ENCODE measurements at regions not wholly inside any gene's neighbourhood (a gene's known extent, or its start where the extent isn't known, plus 50 kb on each side); places are given as distances from the start of the nearest gene placed in this dataset.

DNA sequence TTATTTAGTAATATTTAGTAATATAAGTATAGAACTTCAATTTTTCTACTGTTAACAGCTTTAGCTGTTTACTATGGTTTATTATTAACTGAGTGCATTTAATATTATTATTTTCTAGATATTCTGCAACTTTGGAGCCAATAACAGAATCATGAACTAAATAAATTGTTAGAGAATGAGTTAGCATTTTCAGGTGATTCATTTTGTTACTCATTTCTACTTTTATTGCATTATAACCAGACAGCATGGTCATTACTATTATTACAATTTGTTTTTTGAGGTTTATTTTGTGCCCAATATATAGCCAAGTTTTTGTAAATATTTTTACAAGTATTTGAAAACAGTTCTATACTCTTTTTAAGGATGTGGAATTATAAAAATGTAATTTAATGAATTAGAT, 279.6 kb downstream of the SQOR start:
- DNase-seq = no peak
- H3K36me3 Mint-ChIP-seq (ENCODE audit: low read depth) = no peaks in the 10 kb centered on the region
- no peak for ATAC-seq
- H3K27me3 Mint-ChIP-seq = peaks cover 5% of the 10 kb centered on the region
- H3K27ac Mint-ChIP-seq = no peak overlapping the region
- peaks cover 5% of the 10 kb centered on the region for H3K9me3 Mint-ChIP-seq
- H3K4me3 Mint-ChIP-seq = no peak overlapping the region
- no peaks in the 10 kb centered on the region for H3K4me1 Mint-ChIP-seq

DNA sequence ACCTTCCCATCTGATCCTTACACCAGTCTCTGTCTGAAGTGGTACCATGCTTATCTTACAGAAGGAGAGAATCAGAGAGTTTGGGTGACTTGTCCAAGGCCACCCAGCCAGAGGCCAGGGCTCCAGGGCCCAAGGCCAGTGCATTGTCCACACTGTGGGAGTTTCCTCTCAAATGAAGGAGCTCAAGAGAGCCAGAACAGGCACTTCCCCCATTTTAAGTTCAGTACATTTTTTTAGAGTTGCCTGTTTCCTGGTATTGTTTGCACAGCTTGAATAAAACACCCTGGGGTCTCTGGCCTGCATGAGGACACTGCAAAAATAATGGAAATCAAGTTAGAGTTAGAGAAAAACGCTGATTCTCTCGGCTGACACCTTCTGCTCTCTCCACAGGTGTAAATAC, 284.0 kb downstream of the SQOR start:
- Mint-ChIP-seq H3K4me3 (no peak overlapping the region), H3K27me3 (peaks cover 6% of the 10 kb centered on the region), H3K4me1 (no peaks in the 10 kb centered on the region), H3K27ac (no peak overlapping the region), H3K36me3 (ENCODE audit: low read depth) (no peaks in the 10 kb centered on the region), H3K9me3 (no peaks in the 10 kb centered on the region)
- ATAC-seq = no peak
- no peak for DNase-seq

DNA sequence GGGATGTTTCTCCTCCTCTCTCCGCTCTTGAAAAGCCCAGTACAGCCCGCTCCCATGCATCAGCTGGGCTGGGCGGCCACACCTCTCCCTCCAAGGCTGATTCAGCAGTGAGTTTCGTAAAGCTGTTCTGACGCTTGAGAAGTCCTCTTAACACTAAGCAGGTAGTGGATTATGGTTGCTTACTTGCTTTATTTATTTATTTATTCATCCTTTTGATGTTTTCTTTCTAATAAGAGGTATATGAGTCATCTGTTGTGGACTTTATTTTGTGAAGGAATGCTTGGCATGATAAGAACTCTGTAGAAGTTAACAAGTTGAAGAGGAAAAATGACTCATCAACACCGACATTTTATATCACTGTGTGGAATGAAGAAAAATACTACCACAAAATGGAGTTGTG, 285.0 kb downstream of the SQOR start:
- no peaks in the 10 kb centered on the region for H3K9me3 Mint-ChIP-seq
- no peak overlapping the region for H3K27ac Mint-ChIP-seq
- no peaks in the 10 kb centered on the region for H3K36me3 Mint-ChIP-seq (ENCODE audit: low read depth)
- ATAC-seq (no peak), DNase-seq (no peak)
- peaks cover 6% of the 10 kb centered on the region for H3K27me3 Mint-ChIP-seq
- H3K4me1 Mint-ChIP-seq = no peaks in the 10 kb centered on the region
- H3K4me3 Mint-ChIP-seq = no peak overlapping the region

DNA sequence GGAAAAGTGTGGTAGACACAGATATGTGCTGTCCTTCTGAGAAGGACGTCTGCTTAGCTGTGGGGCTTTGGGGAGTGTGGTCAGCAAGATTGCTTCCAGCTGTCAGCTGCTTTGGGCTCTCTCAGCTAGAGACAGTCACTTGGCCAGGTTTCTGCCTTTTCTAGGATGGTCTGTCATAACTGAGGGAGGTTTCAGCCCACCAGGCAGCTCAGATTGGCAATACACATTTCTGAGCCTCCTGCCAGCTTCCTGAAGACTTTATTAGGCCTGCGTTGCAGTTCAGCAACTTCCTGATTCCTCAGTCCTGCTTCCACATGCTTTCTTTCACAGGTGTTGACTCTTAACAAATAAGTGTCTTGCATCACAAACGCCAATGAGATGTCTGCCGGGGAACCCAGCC, 286.5 kb downstream of the SQOR start:
- no peak overlapping the region for H3K27ac Mint-ChIP-seq
- H3K9me3 Mint-ChIP-seq = no peaks in the 10 kb centered on the region
- H3K36me3 Mint-ChIP-seq (ENCODE audit: low read depth) = no peaks in the 10 kb centered on the region
- H3K4me3 Mint-ChIP-seq = no peak overlapping the region
- ATAC-seq (no peak), DNase-seq (no peak)
- H3K27me3 Mint-ChIP-seq = peaks cover 5% of the 10 kb centered on the region
- H3K4me1 Mint-ChIP-seq = no peaks in the 10 kb centered on the region

DNA sequence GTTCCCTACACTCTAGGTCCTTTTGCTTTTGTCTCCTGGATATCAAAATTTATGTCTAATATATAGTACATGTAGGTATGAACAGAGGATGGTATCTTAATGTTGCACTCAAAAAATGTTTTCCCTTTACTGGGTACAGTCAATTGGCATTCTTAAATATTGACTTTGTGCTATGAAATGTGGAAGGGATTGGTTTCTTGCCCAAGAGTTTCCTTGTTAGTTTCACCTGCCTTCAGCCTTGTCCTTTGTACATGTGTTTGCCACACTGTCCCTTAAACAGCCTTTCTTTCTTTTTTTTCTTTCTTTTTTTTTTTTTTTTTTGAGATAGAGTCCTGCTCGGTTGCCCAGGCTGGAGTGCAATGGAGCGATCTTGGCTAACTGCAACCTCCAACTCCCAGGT, 287.1 kb downstream of the SQOR start:
- DNase-seq = no peak
- H3K4me1 Mint-ChIP-seq = no peaks in the 10 kb centered on the region
- no peak overlapping the region for H3K27ac Mint-ChIP-seq
- H3K36me3 Mint-ChIP-seq (ENCODE audit: low read depth) = no peaks in the 10 kb centered on the region
- H3K4me3 Mint-ChIP-seq = no peak overlapping the region
- ATAC-seq = no peak
- H3K9me3 Mint-ChIP-seq = no peaks in the 10 kb centered on the region
- H3K27me3 Mint-ChIP-seq = peaks cover 2% of the 10 kb centered on the region

DNA sequence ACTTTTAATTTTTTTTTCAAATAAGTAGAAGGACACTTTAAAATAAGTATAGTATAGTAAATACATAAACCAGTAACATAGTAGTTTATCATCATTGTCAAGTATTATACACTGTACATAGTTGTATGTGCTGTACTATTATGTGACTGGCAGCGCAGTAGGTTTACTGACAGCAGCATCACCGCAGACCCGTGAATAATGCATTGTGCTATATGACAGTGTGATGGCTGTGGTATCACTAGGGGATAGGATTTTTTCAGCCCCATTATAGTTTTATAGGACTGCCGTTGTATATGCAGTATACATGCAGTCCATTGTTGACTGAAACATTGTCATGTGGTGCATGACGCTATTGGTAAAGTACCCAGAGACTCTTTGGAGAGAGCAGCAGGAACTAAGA, 306.5 kb downstream of the SQOR start:
- no peak overlapping the region for H3K27ac Mint-ChIP-seq
- H3K4me1 Mint-ChIP-seq = no peaks in the 10 kb centered on the region
- no peaks in the 10 kb centered on the region for H3K27me3 Mint-ChIP-seq
- ATAC-seq (no peak), DNase-seq (no peak)
- H3K4me3 Mint-ChIP-seq = no peak overlapping the region
- H3K36me3 Mint-ChIP-seq (ENCODE audit: low read depth) = no peaks in the 10 kb centered on the region
- H3K9me3 Mint-ChIP-seq = no peaks in the 10 kb centered on the region

DNA sequence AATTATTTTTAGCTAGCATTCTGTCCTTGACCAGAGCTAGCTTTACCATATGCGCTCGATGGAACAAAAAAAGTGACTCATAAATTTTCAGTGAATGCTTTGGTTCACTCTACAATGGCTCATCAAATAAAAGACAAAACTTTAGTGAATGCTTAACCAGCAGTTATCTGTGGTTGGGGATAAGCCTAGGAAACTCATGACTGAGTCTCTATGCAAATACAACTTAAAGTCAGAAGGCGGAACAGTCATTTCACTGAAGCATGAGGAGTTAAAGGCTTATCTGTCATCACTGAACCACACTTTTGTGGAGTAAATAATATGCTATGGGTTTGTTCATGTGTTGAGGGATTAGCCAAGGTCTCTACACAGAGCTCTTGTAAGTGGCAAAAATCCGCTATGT, 308.4 kb downstream of the SQOR start:
- DNase-seq = no peak
- no peak for ATAC-seq
- H3K27me3 Mint-ChIP-seq = no peaks in the 10 kb centered on the region
- H3K4me3 Mint-ChIP-seq = no peak overlapping the region
- no peaks in the 10 kb centered on the region for H3K9me3 Mint-ChIP-seq
- H3K36me3 Mint-ChIP-seq (ENCODE audit: low read depth) = no peaks in the 10 kb centered on the region
- H3K27ac Mint-ChIP-seq = no peak overlapping the region
- H3K4me1 Mint-ChIP-seq = no peaks in the 10 kb centered on the region

DNA sequence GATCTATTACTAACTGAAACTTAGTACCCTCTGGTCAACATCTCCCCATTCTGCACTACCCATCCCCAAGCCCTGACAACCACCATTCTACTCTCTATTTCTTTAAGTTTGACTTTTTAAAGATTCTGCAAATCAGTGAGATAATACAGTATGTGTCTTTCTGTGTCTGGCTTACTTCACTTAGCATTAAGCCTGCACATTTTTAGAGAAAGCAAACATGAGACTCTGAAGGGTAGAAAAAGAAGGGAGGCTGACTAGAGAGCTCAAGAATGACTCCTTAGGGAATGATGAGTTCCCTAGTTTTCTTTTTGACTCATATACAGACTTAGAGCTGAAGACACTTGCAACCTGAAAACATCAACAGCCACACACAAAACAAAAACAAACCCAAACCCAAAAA, 311.3 kb downstream of the SQOR start:
- DNase-seq (no peak), ATAC-seq (no peak)
- Mint-ChIP-seq H3K36me3 (ENCODE audit: low read depth) (no peaks in the 10 kb centered on the region), H3K4me3 (no peak overlapping the region), H3K4me1 (no peaks in the 10 kb centered on the region), H3K9me3 (no peaks in the 10 kb centered on the region), H3K27ac (no peak overlapping the region), H3K27me3 (no peaks in the 10 kb centered on the region)

DNA sequence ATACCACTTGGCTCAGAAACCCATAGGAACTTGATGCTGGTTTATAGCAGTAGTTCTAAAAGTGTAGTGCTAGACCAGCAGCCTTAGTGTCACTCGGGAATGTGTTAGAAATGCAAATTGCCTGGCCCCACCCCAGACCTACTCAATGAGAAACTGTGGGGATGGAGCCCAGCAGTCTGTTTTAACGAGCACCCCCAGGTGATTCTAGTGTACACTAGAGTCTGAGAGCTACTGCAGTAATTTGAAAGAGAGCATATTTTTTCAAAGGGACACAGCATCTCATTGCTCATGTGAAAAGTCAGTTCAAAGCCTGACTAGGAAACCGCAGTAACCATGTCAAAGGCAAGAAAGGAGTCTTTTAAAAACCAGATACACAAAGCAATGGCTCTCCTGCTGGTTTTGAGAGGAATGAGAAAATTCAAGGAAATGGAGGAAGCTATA, 313.4 kb downstream of the SQOR start:
- H3K27me3 Mint-ChIP-seq = no peaks in the 10 kb centered on the region
- no peak overlapping the region for H3K4me3 Mint-ChIP-seq
- ATAC-seq (no peak), DNase-seq (no peak)
- H3K27ac Mint-ChIP-seq = no peak overlapping the region
- no peaks in the 10 kb centered on the region for H3K36me3 Mint-ChIP-seq (ENCODE audit: low read depth)
- no peaks in the 10 kb centered on the region for H3K9me3 Mint-ChIP-seq
- H3K4me1 Mint-ChIP-seq = no peaks in the 10 kb centered on the region

DNA sequence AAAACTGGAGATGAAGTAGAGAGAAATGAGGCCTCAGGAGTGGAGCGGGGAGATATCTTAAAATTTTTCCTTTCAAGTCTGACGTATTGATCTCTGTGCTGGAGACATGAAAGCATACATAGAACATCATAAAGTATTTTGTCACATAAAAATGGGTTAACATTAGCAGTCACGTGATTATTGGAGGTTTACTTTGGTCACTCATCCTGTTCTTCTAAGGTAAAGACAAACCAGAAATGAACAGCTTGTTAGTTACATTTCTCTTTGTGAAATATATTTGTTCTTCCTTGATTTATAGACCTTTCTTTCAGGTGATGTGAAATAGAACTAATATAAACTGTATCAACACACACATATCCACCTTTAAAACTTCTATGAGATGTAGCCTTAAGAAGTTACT, 324.1 kb downstream of the SQOR start:
- H3K4me1 Mint-ChIP-seq = no peaks in the 10 kb centered on the region
- ATAC-seq (no peak), DNase-seq (no peak)
- H3K4me3 Mint-ChIP-seq = no peak overlapping the region
- H3K36me3 Mint-ChIP-seq (ENCODE audit: low read depth) = no peaks in the 10 kb centered on the region
- peaks cover 37% of the 10 kb centered on the region for H3K9me3 Mint-ChIP-seq
- no peak overlapping the region for H3K27ac Mint-ChIP-seq
- no peaks in the 10 kb centered on the region for H3K27me3 Mint-ChIP-seq

DNA sequence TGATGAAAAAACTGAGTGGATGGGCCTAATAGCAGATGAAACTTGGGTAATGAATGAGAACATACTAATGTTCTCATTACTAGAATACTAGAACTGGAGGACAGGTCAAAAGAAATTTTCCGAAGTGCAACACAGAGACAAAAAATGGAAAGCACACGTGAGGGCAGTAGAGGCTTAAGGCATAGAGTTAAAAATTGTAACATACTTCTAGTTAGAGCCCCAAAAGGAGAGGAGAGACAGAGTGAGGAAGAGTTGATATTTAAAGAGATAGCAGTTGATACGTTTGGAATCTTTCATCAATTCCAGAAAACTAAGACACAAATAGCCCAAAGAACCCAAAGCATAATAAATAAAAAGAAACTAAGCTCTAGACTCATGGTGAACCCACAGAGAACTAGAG, 327.9 kb downstream of the SQOR start:
- Mint-ChIP-seq H3K4me3 (no peak overlapping the region), H3K27ac (no peak overlapping the region), H3K4me1 (no peaks in the 10 kb centered on the region), H3K27me3 (no peaks in the 10 kb centered on the region), H3K36me3 (ENCODE audit: low read depth) (no peaks in the 10 kb centered on the region), H3K9me3 (peaks cover 37% of the 10 kb centered on the region)
- ATAC-seq (no peak), DNase-seq (no peak)

DNA sequence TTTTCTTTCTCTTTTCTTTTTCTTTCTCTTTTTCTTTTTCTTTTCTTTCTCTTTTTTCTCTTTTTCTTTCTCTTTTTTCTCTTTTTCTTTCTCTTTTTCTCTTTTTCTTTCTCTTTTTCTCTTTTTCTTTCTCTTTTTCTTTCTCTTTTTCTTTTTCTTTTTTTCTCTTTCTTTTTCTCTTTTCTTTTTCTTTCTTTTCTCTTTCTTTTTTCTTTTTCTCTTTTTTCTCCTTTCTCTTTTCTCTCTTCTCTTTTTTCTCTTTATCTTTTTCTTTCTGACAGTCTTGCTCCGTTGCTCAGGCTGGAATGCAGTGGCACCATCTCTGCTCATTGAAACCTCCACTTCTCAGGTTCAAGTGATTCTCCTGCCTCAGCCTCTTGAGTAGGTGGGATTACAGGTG, 335.7 kb downstream of the SQOR start:
- no peaks in the 10 kb centered on the region for H3K9me3 Mint-ChIP-seq
- ATAC-seq (no peak), DNase-seq (no peak)

DNA sequence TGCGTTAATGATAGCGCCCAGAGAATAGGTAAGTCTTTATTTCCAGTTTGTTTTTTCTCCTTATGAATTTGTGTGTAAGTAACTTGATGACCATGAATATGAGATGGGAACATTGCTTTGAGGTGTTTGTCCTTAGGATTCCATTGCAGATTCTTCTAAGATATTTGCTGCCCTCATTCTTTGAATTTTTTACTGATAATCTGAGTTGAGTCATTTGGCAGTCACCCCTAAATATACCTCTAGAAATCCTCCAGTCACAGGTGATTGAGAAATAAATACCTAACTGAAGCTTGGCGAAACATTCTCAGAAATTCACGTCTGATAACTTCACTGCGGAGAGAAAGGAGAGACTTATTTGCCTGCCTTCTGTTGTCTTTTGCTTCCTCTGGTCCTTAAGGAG, 345.5 kb downstream of the SQOR start:
- Mint-ChIP-seq H3K4me3 (no peak overlapping the region), H3K27me3 (no peaks in the 10 kb centered on the region), H3K9me3 (no peaks in the 10 kb centered on the region), H3K36me3 (ENCODE audit: low read depth) (no peaks in the 10 kb centered on the region), H3K4me1 (no peaks in the 10 kb centered on the region), H3K27ac (no peak overlapping the region)
- ATAC-seq = no peak
- no peak for DNase-seq

More for the DNA sequence above, 335.7 kb downstream of the SQOR start:
- Mint-ChIP-seq H3K36me3 (ENCODE audit: low read depth) (no peaks in the 10 kb centered on the region), H3K4me3 (no peak overlapping the region), H3K27ac (no peak overlapping the region), H3K4me1 (no peaks in the 10 kb centered on the region), H3K27me3 (no peaks in the 10 kb centered on the region)

DNA sequence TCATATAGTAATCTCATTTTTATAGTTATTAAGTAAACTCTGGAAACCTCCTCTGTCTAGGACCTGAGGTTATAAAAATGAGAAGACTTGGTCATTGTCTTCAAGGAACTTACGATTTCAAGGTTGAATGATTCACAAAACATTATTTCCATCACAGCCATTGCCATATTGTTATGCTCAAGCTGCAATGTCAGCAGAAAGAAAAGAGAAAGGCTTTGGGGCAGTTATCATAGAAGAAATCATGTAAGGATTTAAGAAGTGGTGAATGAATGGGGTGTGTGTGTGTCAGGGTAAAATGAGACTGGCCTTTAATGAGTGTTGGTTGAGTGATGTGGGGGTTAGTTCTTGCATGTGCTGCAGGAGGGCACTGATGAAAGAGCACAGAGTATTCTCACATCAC, 346.8 kb downstream of the SQOR start:
- ATAC-seq (no peak), DNase-seq (no peak)
- H3K27ac Mint-ChIP-seq = no peak overlapping the region
- H3K9me3 Mint-ChIP-seq = peaks cover 10% of the 10 kb centered on the region
- H3K4me1 Mint-ChIP-seq = no peaks in the 10 kb centered on the region
- H3K27me3 Mint-ChIP-seq = no peaks in the 10 kb centered on the region
- H3K36me3 Mint-ChIP-seq (ENCODE audit: low read depth) = no peaks in the 10 kb centered on the region
- no peak overlapping the region for H3K4me3 Mint-ChIP-seq

DNA sequence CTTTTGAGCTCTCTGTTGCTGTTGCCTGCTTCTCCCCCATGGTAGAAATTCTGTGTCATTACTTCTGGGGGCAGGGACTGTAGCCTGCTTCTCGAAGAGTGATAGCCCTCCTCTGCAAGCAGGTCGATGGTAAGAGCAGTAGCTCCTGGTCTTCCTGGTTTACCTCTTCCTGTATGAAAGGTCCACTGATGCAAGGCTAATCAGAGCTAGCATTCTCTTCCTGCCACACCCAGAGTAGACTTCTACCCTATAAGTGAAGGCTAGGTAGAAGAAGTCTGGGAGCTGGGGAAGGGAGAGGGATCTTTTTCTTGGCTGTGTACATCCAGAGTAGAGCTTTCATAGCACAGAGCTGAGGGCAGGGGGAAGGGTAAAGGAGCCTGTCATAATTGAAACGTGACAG, 357.0 kb downstream of the SQOR start:
- no peak for DNase-seq
- peaks cover 17% of the 10 kb centered on the region for H3K9me3 Mint-ChIP-seq
- no peak for ATAC-seq
- no peaks in the 10 kb centered on the region for H3K4me1 Mint-ChIP-seq
- no peak overlapping the region for H3K27ac Mint-ChIP-seq
- H3K36me3 Mint-ChIP-seq (ENCODE audit: low read depth) = no peaks in the 10 kb centered on the region
- H3K27me3 Mint-ChIP-seq = no peaks in the 10 kb centered on the region
- H3K4me3 Mint-ChIP-seq = no peak overlapping the region

DNA sequence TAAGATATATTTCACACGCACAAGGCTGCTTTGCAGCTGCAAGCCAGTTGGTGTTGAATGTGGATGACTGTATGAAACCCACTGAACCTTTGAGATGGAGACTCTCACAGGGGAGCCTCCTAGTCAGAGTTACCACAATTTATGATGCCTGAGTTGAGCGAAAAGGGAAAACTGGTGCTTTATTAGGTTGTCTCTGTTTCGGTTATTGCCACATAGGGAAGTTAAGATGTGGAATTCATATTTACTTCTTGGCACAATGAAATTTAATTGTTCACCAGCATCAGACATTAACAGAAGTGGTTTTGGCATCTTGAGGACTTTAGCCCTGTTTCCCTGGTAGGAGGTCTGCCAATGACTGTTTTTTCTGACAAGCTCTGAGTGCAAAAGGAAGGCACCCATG, 358.2 kb downstream of the SQOR start:
- Mint-ChIP-seq H3K4me1 (no peaks in the 10 kb centered on the region), H3K27me3 (no peaks in the 10 kb centered on the region), H3K36me3 (ENCODE audit: low read depth) (no peaks in the 10 kb centered on the region), H3K9me3 (peaks cover 9% of the 10 kb centered on the region), H3K27ac (no peak overlapping the region), H3K4me3 (no peak overlapping the region)
- ATAC-seq = no peak
- DNase-seq = no peak

All from activated naive CD8-positive, alpha-beta T cell treated with anti-CD3 and anti-CD28 coated beads, Interleukin-2, amount 50 U/mL, for 24 hours (primary cell).